GM12878 (cell line): ENCODE measurements at regions not wholly inside any gene's neighbourhood (a gene's known extent, or its start where the extent isn't known, plus 50 kb on each side); places are given as distances from the start of the nearest gene placed in this dataset.

Experiments
- ATAC-seq: fragments of 200-7000 bp; cut with Tn5 transposase; 3 replicates; pipeline ENCODE4 v1.9.1; 2020; ENCODE audit warnings: mild to moderate bottlenecking, moderate library complexity
- BruUV-seq: library from RNA; stranded (reverse); fragments of 400-500 nt; replicated peaks from 2 replicates; lab custom pipeline; 2021; lab: Mats Ljungman, UMichigan
- CTCF ChIA-PET: fragments of 300-600 bp; sonication (Branson Sonifier 250); formaldehyde crosslinking; extraction: SDS; loops from one replicate; lab custom pipeline; 2021; ENCODE audit warnings: inconsistent platforms; lab: Yijun Ruan, JAX
- POLR2A ChIA-PET: fragments of 350-600 bp; formaldehyde crosslinking; extraction: SDS; loops from one replicate; lab custom pipeline; 2021; ENCODE audit warnings: inconsistent platforms; lab: Charles Lee
- RAD21 ChIA-PET: fragments of 300-600 bp; sonication (Branson Sonifier 250); formaldehyde crosslinking; loops from one replicate; lab custom pipeline; 2023; ENCODE audit warnings: antibody characterized with exemption; ENCODE audit not compliant: unreplicated experiment; lab: Charles Lee
- SMC1A ChIA-PET: fragments of 300-600 bp; sonication (Branson Sonifier 250); formaldehyde crosslinking; loops from one replicate; lab custom pipeline; 2023; ENCODE audit not compliant: unreplicated experiment, uncharacterized antibody; lab: Charles Lee
- DNase-seq: peaks from one replicate; pipeline ENCODE4 v3.0.0-alpha.2; 2011; ENCODE audit warnings: low read depth, low spot score
- FAIRE-seq: peaks from 3 replicates; lab custom pipeline; 2011; peaks lifted over from hg19 to GRCh38; lab: Jason Lieb, UNC
- H2AFZ ChIP-seq: 2 replicates; pipeline ENCODE4 v1.6.0; 2011; ENCODE audit warnings: low read depth, low read length, control low read depth; ENCODE audit not compliant: control insufficient read depth
- H3K27ac ChIP-seq: 2 replicates; pipeline ENCODE4 v1.5.1; 2011; ENCODE audit warnings: control low read depth; ENCODE audit not compliant: control insufficient read depth, insufficient read depth
- H3K27me3 ChIP-seq, 2 experiments: replicated peaks in 1 of 2; 2 replicates each; pipeline versions ENCODE4 v1.6.0 to v1.6.1; 2011; ENCODE audit warnings: low read length in 1 of 2; ENCODE audit not compliant: control insufficient read depth in 2 of 2, insufficient read depth in 2 of 2
- H3K36me3 ChIP-seq, 2 experiments: 2 replicates each; pipeline ENCODE4 v1.5.1; 2011; ENCODE audit warnings: low read length in 1 of 2; ENCODE audit not compliant: control insufficient read depth in 2 of 2, insufficient read depth in 2 of 2
- H3K4me1 ChIP-seq: 2 replicates; pipeline ENCODE4 v1.6.1; 2011; ENCODE audit warnings: mild to moderate bottlenecking, low read length, moderate library complexity, mixed read lengths; ENCODE audit not compliant: control insufficient read depth, insufficient read depth
- H3K4me2 ChIP-seq: 2 replicates; pipeline ENCODE4 v1.6.0; 2011; ENCODE audit warnings: control low read depth; ENCODE audit not compliant: control insufficient read depth, insufficient read depth
- H3K4me3 ChIP-seq: fragments of 200-600 bp; sonication (generic); 2 replicates; pipeline ENCODE4 v1.5.1; 2016
- H3K79me2 ChIP-seq: 2 replicates; pipeline ENCODE4 v1.6.0; 2011; ENCODE audit warnings: low read length; ENCODE audit not compliant: control insufficient read depth, insufficient read depth
- H3K9ac ChIP-seq: 2 replicates; pipeline ENCODE4 v1.8.0; 2011; ENCODE audit warnings: low read length, control low read depth, mixed read lengths; ENCODE audit not compliant: control insufficient read depth, insufficient read depth
- H3K9me3 ChIP-seq: replicated peaks from 3 replicates; pipeline ENCODE4 v1.5.1; 2011; ENCODE audit warnings: mild to moderate bottlenecking, low read length; ENCODE audit not compliant: control insufficient read depth, insufficient read depth
- H4K20me1 ChIP-seq: 2 replicates; pipeline ENCODE4 v1.6.0; 2011; ENCODE audit not compliant: control insufficient read depth, insufficient read depth
- ATF7 ChIP-seq: fragments of 450-650 bp; IDR thresholded peaks from 2 replicates; pipeline ENCODE4 v1.6.1; 2016; ENCODE audit warnings: low read depth, mild to moderate bottlenecking
- CBX3 ChIP-seq: fragments of 200-600 bp; sonication (generic); IDR thresholded peaks from 2 replicates; pipeline ENCODE4 v1.6.1; 2016; ENCODE audit warnings: low read depth, borderline replicate concordance
- CEBPB ChIP-seq, 2 experiments: fragments of 150-350 bp in 1 of 2; IDR thresholded peaks; 2 replicates each; pipeline ENCODE4 v1.6.1; 2012 to 2014; ENCODE audit warnings: low read depth in 2 of 2, low read length in 2 of 2, borderline replicate concordance in 1 of 2, inconsistent platforms in 1 of 2
- CHD2 ChIP-seq: IDR thresholded peaks from 2 replicates; pipeline ENCODE4 v1.6.1; 2011; ENCODE audit warnings: low read depth, low read length, improper control_type of control experiment, borderline replicate concordance
- EGR1 ChIP-seq, 2 experiments: IDR thresholded peaks; 1 replicate in 1 of 2; 2 replicates in 1 of 2; pipeline ENCODE4 v1.6.1; 2011 to 2012; ENCODE audit warnings: low read depth in 2 of 2, low read length in 2 of 2, borderline replicate concordance in 1 of 2, mild to moderate bottlenecking in 1 of 2, moderate library complexity in 1 of 2
- EZH2 ChIP-seq: IDR thresholded peaks from 2 replicates; pipeline ENCODE4 v1.6.1; 2012; ENCODE audit warnings: low read depth, mild to moderate bottlenecking, control low read depth, inconsistent platforms, low read length, borderline replicate concordance; ENCODE audit not compliant: control insufficient read depth
- IKZF1 ChIP-seq: fragments of 450-650 bp; conservative IDR thresholded peaks from 2 replicates; pipeline ENCODE4 v1.6.1; 2017; ENCODE audit warnings: antibody characterized with exemption, mild to moderate bottlenecking
- JUND ChIP-seq: IDR thresholded peaks from 2 replicates; pipeline ENCODE4 v1.6.1; 2012; ENCODE audit warnings: low read depth, mild to moderate bottlenecking, low read length, improper control_type of control experiment, moderate library complexity
- MYB ChIP-seq: fragments of 150-350 bp; IDR thresholded peaks from 2 replicates; pipeline ENCODE4 v1.6.1; 2014; ENCODE audit warnings: mild to moderate bottlenecking, low read depth, low read length, borderline replicate concordance
- PAX5 ChIP-seq: IDR thresholded peaks from 2 replicates; pipeline ENCODE4 v1.6.1; 2011; ENCODE audit warnings: low read depth, low read length, borderline replicate concordance
- PAX8 ChIP-seq: fragments of 450-650 bp; IDR thresholded peaks from 2 replicates; pipeline ENCODE4 v1.6.1; 2017; ENCODE audit warnings: mild to moderate bottlenecking, moderate library complexity
- PBX3 ChIP-seq: IDR thresholded peaks from 2 replicates; pipeline ENCODE4 v1.6.1; 2011; ENCODE audit warnings: mild to moderate bottlenecking, low read depth, low read length, moderate library complexity; ENCODE audit not compliant: insufficient replicate concordance
- PML ChIP-seq: IDR thresholded peaks from 2 replicates; pipeline ENCODE4 v1.6.1; 2012; ENCODE audit warnings: low read length, inconsistent platforms
- POU2F2 ChIP-seq: IDR thresholded peaks from 3 replicates; pipeline ENCODE4 v1.6.1; 2011; ENCODE audit warnings: low read depth, mild to moderate bottlenecking, low read length, borderline replicate concordance
- RUNX3 ChIP-seq: IDR thresholded peaks from 2 replicates; pipeline ENCODE4 v1.6.1; 2012; ENCODE audit warnings: low read length, inconsistent platforms
- SMC3 ChIP-seq: IDR thresholded peaks from 2 replicates; pipeline ENCODE4 v1.6.1; 2011; ENCODE audit warnings: low read length, improper control_type of control experiment, borderline replicate concordance
- TARDBP ChIP-seq: IDR thresholded peaks from 2 replicates; pipeline ENCODE4 v1.6.1; 2016; ENCODE audit warnings: borderline replicate concordance
- WGBS: methylation state at CpG from one replicate; pipeline ENCODE4 v1.1.6; 2016; ENCODE audit warnings: low lambda C conversion rate; ENCODE audit not compliant: insufficient replicate concordance, insufficient coverage; ENCODE audit errors: missing lambda C conversion rate; 5-methylcytosine and 5-hydroxymethylcytosine counted together
- in situ Hi-C: fragments of 300-500 bp; cut with MboI; formaldehyde crosslinking; loops from 9 replicates; pipeline ENCODE4 v1.14.3; 2018; ENCODE audit warnings: mixed read lengths
- intact Hi-C: fragments of 100-400 bp; cut with micrococcal nuclease; formaldehyde crosslinking; loops from one replicate; pipeline ENCODE4 v1.14.2; 2022; ENCODE audit not compliant: unreplicated experiment

GRCh38 chr16:22643886-22644285 is 133.2 kb downstream of the NPIPB5 start:
- intact Hi-C loops = no loop called here
- BruUV-seq = no TSS peak
- peaks cover 3 to 6% of the 10 kb centered on the region in 2 experiments; a peak in 3 of 4 replicates for H3K27me3 ChIP-seq

GRCh38 chr16:22645868-22646267 is 135.2 kb downstream of the NPIPB5 start:
- intact Hi-C loops (no loop called here), in situ Hi-C loops (no loop called here)
- SMC1A ChIA-PET = no interaction called here
- POLR2A ChIA-PET = interaction anchor here (0.6 kb wide), 1 partner anchor 1500 kb away, joined by 3 read pairs; no protein-coding TSS in a partner anchor
- no peak overlapping the region for H3K9ac ChIP-seq
- no peaks in the 10 kb centered on the region for H4K20me1 ChIP-seq
- H3K27me3 ChIP-seq = peaks cover 4 to 6% of the 10 kb centered on the region in 2 experiments; a peak in 3 of 4 replicates
- no peak for FAIRE-seq
- H2AFZ ChIP-seq = no peak overlapping the region
- WGBS = 1% methylated on average over 3 of the region's 3 CpGs
- H3K79me2 ChIP-seq = no peaks in the 10 kb centered on the region
- BruUV-seq = no TSS peak
- RAD21 ChIA-PET = no interaction called here
- no peak for ATAC-seq
- TF ChIP-seq CEBPB (IDR thresholded peaks at IDR 0.05; ENCODE audit: borderline replicate concordance in 1 of 2, low read depth in 2 of 2, low read length in 2 of 2) = no peak
- TF ChIP-seq PBX3 = no peak
- TF ChIP-seq CBX3 = no peak
- TF ChIP-seq POU2F2 = no peak
- TF ChIP-seq EZH2 = no peak
- no peak for TF ChIP-seq ATF7
- no peak for TF ChIP-seq IKZF1
- H3K4me1 ChIP-seq = no peaks in the 10 kb centered on the region
- no peak overlapping the region for H3K4me2 ChIP-seq
- H3K27ac ChIP-seq = no peak overlapping the region
- no peak for DNase-seq
- no peak overlapping the region for H3K4me3 ChIP-seq
- H3K9me3 ChIP-seq = no peaks in the 10 kb centered on the region
- CTCF ChIA-PET = no interaction called here
- H3K36me3 ChIP-seq = no peaks in the 10 kb centered on the region

More at GRCh38 chr16:22643886-22644285, 133.2 kb downstream of the NPIPB5 start:
- DNase-seq = no peak
- H3K27ac ChIP-seq = no peak overlapping the region
- FAIRE-seq = no peak
- H3K4me3 ChIP-seq = no peak overlapping the region
- H3K9me3 ChIP-seq = no peaks in the 10 kb centered on the region
- H2AFZ ChIP-seq = no peak overlapping the region
- CTCF ChIA-PET = interaction anchor here (0.6 to 3.1 kb wide), 3 partner anchors 8 to 1343 kb away, joined by 4 to 8 read pairs (median 4); no protein-coding TSS in a partner anchor
- no peaks in the 10 kb centered on the region for H3K36me3 ChIP-seq
- H3K79me2 ChIP-seq = no peaks in the 10 kb centered on the region
- RAD21 ChIA-PET = no interaction called here
- in situ Hi-C loops = no loop called here
- H3K4me1 ChIP-seq = no peaks in the 10 kb centered on the region
- no peaks in the 10 kb centered on the region for H4K20me1 ChIP-seq
- SMC1A ChIA-PET = interaction anchor here (0.6 kb wide), 2 partner anchors 10 to 14 kb away, joined by 3 to 5 read pairs; no protein-coding TSS in a partner anchor
- H3K9ac ChIP-seq = no peak overlapping the region
- TF ChIP-seq TARDBP (no peak), MYB (no peak), PAX8 (no peak), CHD2 (no peak), PML (no peak), JUND (no peak), EGR1 (IDR thresholded peaks at IDR 0.05; ENCODE audit: borderline replicate concordance in 1 of 2, low read depth in 2 of 2, low read length in 2 of 2) (no peak), SMC3 (no peak), PAX5 (no peak), RUNX3 (no peak)
- H3K4me2 ChIP-seq = no peak overlapping the region
- 4% methylated on average over 2 of the region's 2 CpGs for WGBS
- POLR2A ChIA-PET = interaction anchor here (0.7 kb wide), 1 partner anchor 727 kb away, joined by 4 read pairs; no protein-coding TSS in a partner anchor
- no peak for ATAC-seq
